Right ventricle myocardium inferior (tissue), 1 donor: ENCODE measurements at regions not wholly inside any gene's neighbourhood (a gene's known extent, or its start where the extent isn't known, plus 50 kb on each side); places are given as distances from the start of the nearest gene placed in this dataset.
"Not testable (repeated sequence)": the region's sequence is repeated elsewhere in the genome, so short reads cannot be mapped to it uniquely, and the experiment has no call there.

Source experiments
- ATAC-seq: fragments of 200-7000 bp; cut with Tn5 transposase; one replicate; pipeline ENCODE4 v1.9.1; 2020; ENCODE audit warnings: mild to moderate bottlenecking, moderate library complexity
- DNase-seq: peaks from one replicate; pipeline ENCODE4 v3.0.0; 2021; ENCODE audit errors: missing footprints
- intact Hi-C: fragments of 100-400 bp; cut with DNase I; formaldehyde crosslinking; loops from one replicate; pipeline ENCODE4 v1.11.0; 2022
- donor health status: DM: no; HTN: yes; CAD: no; lungs with severe emphysema.

DNA sequence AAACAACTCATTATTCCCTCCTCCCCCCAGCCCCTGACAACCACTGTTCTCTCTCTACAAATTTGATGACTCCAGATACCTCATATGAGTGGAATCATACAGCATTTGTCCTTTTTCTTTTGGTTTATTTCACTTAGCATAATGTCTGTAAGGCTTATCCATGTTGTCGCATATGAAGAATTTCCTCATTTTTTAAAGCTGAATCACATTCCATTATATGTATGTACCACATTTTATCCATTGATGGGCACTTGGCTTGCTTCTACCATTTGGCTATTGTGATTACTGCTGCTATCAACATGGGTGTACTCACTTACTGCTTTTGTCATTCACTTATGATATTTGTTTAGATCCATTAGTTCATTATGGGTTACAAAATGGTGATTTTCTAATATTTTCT lies 112.8 kb downstream of the BUB3 start:
- ATAC-seq (no peak), DNase-seq (no peak)
- intact Hi-C loops = no loop called here

DNA sequence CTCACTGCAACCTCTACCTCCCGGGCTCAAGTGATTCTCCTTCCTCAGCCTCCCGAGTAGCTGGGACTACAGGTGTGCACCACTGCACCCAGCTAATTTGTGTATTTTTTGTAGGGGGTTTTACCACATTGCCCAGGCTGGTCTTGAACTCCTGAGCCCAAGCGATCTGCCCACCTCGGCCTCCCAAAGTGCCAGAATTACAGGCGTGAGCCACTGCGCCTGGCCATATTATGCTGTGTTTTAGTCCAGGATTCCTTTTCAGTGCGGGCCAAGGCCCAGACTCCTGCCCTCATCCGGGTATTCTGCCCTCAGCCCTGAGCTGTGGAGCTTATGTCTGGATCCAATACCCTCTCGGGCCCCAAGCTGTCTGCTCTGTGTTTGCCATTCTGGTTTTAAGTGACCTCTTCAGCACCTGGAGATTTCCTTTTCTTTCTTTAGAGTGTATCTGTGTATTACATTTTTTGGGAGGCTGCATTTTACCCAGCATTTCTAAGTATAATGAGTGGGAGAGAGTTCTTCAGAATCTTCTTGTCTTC lies 114.9 kb downstream of the BUB3 start:
- intact Hi-C loops = no loop called here
- ATAC-seq (no peak), DNase-seq (no peak)

DNA sequence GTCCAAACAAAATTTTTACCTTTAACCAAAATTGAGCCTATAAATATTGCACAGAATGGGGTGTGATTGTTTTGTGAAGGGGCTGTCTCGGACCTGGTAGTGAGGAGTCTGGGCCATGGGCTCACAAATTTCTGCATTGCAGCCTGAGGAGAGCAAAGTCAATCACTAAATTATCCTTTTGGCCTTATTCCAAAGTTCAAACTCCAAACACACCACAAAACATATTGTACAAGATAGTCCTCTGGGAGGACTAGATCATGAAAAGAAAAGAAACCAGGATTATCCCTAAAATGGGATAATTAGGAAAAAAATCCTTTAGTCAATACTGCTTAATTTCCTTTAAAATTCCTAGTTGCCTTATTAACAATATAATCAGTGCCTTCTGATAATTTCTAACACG lies 115.5 kb downstream of the BUB3 start:
- intact Hi-C loops = no loop called here
- no peak for DNase-seq
- ATAC-seq = no peak

DNA sequence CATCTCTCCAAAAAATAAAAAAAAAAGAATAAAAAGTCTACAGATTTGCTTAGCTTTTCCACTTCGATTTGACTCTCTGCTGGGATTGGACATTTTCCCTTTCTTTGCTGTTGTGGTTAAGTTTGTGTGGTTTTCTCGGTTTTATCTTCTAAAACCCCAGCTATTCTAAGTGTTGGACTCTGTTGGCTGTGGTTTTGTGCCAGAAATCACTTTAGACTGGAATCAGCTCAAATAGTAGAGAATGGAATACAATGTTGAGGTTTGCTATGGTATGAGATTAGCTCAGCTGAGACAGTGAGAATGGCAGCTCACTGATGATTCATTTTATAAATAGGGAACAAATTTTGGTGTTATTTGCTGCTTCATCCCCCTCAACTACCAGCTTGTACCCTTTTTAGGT lies 116.0 kb downstream of the BUB3 start:
- intact Hi-C loops = no loop called here
- ATAC-seq (no peak), DNase-seq (no peak)

GRCh38 chr10:123270806-123271205 lies 116.6 kb downstream of the BUB3 start:
- intact Hi-C loops = no loop called here
- DNase-seq (no peak), ATAC-seq (no peak)

DNA sequence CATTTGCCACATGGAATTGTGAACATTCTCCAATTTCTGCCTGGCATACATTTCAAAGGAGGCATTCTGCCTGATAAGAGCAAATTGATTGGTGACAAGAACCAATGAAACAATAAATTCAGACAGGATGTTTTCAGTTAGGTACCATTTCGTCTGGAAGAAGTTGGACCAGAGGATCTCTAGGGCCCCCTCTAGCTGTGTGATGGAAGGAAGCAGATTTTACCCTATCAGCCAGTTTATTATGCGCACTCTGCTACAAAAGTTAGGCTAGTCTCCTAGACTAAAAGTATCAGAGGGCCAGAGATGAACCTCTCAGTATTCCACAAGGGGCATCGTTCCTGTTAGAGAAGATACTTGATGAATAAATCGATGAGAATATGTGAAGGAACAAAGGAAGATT lies 118.0 kb downstream of the BUB3 start:
- intact Hi-C loops = no loop called here
- ATAC-seq = no peak
- no peak for DNase-seq

- ATAC-seq (no peak), DNase-seq (no peak)
- intact Hi-C loops = no loop called here
These were observed 120.3 kb downstream of the BUB3 start for GRCh38 chr10:123274306-123275135.

DNA sequence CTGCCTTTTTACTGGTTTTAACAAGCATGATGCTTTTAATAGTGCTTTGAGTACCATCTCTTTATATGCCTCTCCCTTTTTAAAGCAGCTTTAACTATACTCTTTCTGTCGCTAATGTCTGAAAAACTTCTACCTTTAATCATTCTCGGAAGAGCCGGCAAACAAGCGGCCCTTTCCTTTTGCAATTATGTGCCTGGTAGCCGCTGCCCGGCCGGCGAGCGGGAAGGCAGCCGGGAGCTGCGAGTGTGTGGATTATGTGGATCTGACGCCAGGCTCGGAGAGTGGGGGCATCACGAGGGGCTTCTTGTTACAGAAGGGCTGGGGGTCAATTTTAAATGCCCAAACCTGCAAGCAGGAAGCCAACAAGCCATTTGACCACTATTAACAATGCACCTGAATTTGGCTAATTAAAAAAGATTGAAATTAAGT lies 120.9 kb downstream of the BUB3 start:
- DNase-seq (no peak), ATAC-seq (no peak)
- intact Hi-C loops = no loop called here

DNA sequence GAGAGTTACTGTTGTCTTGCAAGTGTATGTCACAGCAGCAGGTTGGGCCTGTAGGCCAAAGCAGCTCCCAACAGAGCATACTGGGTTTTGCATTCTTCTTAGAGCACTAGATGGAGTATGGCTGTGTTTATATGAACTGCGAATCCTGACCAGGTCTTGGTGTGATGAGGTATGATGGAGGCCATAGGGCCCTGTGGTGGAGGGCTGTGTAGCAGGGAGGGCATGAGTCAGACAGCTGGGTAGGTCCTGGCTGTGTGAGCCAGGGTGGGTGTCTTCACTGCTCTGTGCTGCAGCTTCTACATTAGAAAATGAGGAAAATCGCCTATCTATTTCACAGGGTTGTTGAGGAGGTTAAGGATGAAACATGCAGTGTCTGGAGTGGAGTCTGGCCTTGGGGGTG lies 124.2 kb downstream of the BUB3 start:
- ATAC-seq = no peak
- intact Hi-C loops = no loop called here
- no peak for DNase-seq

DNA sequence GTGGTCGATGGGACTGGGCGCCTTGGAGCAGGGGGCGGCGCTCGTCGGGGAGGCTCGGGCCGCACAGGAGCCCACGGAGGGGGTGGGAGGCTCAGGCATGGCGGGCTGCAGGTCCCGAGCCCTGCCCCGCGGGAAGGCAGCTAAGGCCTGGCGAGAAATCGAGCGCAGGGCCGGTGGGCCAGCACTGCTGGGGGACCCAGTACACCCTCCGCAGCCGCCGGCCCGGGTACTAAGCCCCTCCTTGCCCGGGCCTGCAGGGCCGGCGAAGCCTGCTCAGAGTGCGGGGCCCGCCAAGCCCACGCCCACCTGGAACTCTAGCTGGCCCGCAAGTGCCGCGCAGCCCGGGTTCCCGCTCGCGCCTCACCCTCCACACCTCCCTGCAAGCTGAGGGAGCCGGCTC lies 129.2 kb downstream of the BUB3 start:
- not testable (repeated sequence) for ATAC-seq, DNase-seq

GRCh38 chr10:123284022-123284421 lies 129.8 kb downstream of the BUB3 start:
- intact Hi-C loops = no loop called here
- ATAC-seq (no peak), DNase-seq (no peak)

More for the DNA sequence above, 129.2 kb downstream of the BUB3 start:
- intact Hi-C loops = not testable (repeated sequence)

DNA sequence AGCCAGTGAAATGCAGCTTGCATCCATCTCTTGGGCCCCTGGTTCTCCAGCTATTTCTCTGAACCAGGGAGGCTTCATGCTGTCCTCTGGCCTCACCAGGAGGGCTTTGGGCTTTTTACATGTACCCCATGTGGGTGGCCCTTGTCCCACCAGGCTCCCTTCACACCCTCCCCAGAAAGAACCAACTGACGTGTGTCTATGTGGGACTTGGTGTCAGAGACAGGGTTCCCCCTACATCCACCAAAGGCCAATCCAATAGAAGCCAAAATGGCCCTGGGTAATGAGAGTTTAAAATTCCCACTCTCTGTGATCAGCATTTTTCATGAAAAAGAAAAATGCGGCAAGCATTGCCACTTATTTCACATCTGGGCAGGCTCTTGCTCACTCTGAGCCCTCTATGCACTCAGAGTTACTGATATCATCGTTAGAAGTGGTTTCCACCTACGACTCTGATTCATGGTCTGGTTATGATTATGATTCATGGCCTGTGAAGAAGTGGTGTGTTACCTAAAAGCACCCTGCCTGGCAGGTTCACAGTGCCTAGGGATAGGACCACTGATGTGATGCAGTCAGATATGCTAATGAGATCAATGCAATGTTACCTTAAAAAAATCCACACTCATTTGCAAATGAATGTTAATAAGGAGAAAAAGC lies 133.5 kb downstream of the BUB3 start:
- intact Hi-C loops = no loop called here
- no peak for ATAC-seq

DNA sequence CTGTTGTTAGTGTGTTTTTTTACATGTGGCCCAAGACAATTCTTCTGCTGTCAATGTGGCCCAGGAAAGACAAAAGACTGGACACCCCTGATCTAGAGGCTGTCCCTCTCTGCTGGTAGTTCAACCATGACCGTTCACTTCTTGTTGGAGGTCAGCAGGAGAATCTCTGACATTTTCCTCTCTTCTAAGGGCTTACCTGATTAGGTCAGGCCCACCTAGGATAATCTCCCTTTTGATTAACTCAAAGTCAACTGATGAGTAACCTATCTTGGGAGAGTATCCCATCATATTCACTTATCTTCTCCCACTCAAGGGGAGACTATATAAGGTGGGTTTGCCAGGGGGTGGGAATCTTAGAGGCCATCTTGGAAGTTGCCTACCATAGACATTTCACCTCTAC lies 135.2 kb downstream of the BUB3 start:
- ATAC-seq (no peak), DNase-seq (no peak)
- intact Hi-C loops = no loop called here

More for the DNA sequence above, 133.5 kb downstream of the BUB3 start:
- DNase-seq = no peak

- intact Hi-C loops = no loop called here
- no peak for DNase-seq
- no peak for ATAC-seq
These were observed 139.9 kb downstream of the BUB3 start for GRCh38 chr10:123294109-123294508.

DNA sequence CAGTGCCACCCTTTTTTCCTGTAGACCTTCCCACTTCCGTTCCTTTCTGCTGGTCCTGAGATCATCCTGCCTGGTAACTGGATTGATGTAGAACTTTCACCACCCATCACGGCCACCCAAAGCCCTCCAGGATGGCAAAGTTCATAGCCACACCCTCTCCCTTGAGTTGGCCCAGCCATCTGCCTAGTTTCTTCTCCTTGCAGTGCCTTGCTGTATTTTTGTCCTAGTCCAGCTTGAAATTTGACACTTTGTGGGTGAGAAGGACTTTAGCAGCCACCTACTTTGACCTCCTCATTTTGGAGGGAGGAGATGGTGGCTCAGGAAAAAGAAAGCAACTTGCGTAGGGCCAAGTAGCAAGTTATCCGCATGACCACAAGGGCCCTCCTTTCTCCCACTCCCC lies 140.7 kb downstream of the BUB3 start:
- intact Hi-C loops = no loop called here
- ATAC-seq = no peak
- no peak for DNase-seq

GRCh38 chr10:123295644-123296043 lies 141.4 kb downstream of the BUB3 start:
- DNase-seq (no peak), ATAC-seq (no peak)
- intact Hi-C loops = no loop called here

GRCh38 chr10:123297175-123297574 lies 143.0 kb downstream of the BUB3 start:
- ATAC-seq = no peak
- no peak for DNase-seq
- intact Hi-C loops = no loop called here

DNA sequence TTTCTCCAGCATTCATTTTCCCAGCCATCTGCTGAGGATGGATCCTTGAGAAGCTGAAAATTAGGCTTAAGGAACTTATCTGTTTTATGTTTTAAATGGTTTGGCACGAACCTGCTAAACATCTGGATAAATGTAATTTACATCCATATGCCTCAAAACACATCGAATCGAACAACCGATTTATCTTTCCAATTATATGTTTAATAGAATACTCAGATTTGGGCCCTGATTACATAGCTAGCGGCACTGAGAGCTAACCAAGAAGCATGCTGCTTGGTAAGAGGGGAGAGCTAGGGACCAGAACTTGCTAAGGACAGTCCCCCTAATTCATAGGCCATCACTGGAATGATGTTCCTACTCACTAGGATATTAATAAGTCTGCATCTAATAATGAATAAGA lies 144.4 kb downstream of the BUB3 start:
- intact Hi-C loops = no loop called here
- no peak for DNase-seq
- ATAC-seq = no peak

DNA sequence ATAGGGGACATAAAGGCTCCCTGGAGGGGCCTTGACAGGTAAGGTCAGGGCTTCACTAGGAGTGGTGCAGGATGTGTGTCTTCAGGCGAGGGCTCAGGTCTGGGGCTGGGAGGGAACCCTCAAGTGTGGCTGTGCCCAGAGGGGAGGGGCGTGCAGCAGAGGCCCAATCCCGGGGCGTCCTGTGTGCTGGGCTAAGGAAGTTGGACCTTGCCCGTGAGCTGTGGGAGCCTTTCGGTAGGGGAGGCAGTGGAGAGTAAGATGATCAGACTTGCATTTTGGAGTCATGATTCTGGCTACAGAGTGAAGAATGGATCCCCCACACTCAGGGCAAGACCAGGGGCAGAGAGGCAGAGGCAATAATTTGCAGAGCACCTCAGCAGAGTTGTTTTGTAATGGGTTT lies 145.4 kb downstream of the BUB3 start:
- DNase-seq (no peak), ATAC-seq (no peak)
- intact Hi-C loops = no loop called here
